ENCODE measurements at regions not wholly inside any gene's neighbourhood (a gene's known extent, or its start where the extent isn't known, plus 50 kb on each side); places are given as distances from the start of the nearest gene placed in this dataset.
"Not testable (repeated sequence)": the region's sequence is repeated elsewhere in the genome, so short reads cannot be mapped to it uniquely, and the experiment has no call there.

- H3K27ac ChIP-seq (ENCODE audit: low read depth, low read length), result no peak overlapping the region
These were observed 185.6 kb upstream of the COX10 start for GRCh38 chr17:13883659-13884058.

GRCh38 chr17:13884347-13884746, 185.0 kb upstream of the COX10 start:
- Histone ChIP-seq H3K27ac (ENCODE audit: low read depth, low read length) (no peak overlapping the region), H3K36me3 (ENCODE audit: control insufficient read depth in 1 of 2, insufficient read depth in 2 of 2, low read length in 2 of 2) (no peaks in the 10 kb centered on the region), H3K4me3 (ENCODE audit: low read depth in 1 of 2, low read length in 2 of 2) (no peak overlapping the region), H3K4me1 (ENCODE audit: control insufficient read depth in 1 of 2, insufficient read depth in 2 of 2, low read length in 2 of 2) (no peaks in the 10 kb centered on the region), H3K27me3 (ENCODE audit: control insufficient read depth in 1 of 2, insufficient read depth in 2 of 2, low read length in 2 of 2) (no peaks in the 10 kb centered on the region), H3K9ac (ENCODE audit: low read depth in 1 of 2, low read length in 2 of 2) (no peak overlapping the region), H3K9me3 (ENCODE audit: control insufficient read depth in 1 of 2, low read length in 2 of 2) (no peaks in the 10 kb centered on the region)

More at GRCh38 chr17:13883659-13884058, 185.6 kb upstream of the COX10 start:
- H3K27me3 ChIP-seq (ENCODE audit: control insufficient read depth in 1 of 2, insufficient read depth in 2 of 2, low read length in 2 of 2), result no peaks in the 10 kb centered on the region
- no peak overlapping the region for H3K9ac ChIP-seq (ENCODE audit: low read depth in 1 of 2, low read length in 2 of 2)
- H3K4me3 ChIP-seq (ENCODE audit: low read depth in 1 of 2, low read length in 2 of 2), result no peak overlapping the region
- no peaks in the 10 kb centered on the region for H3K4me1 ChIP-seq (ENCODE audit: control insufficient read depth in 1 of 2, insufficient read depth in 2 of 2, low read length in 2 of 2)
- H3K9me3 ChIP-seq (ENCODE audit: control insufficient read depth in 1 of 2, low read length in 2 of 2), result no peaks in the 10 kb centered on the region
- no peaks in the 10 kb centered on the region for H3K36me3 ChIP-seq (ENCODE audit: control insufficient read depth in 1 of 2, insufficient read depth in 2 of 2, low read length in 2 of 2)

- no peaks in the 10 kb centered on the region for H3K9me3 ChIP-seq (ENCODE audit: control insufficient read depth in 1 of 2, low read length in 2 of 2)
- H3K9ac ChIP-seq (ENCODE audit: low read depth in 1 of 2, low read length in 2 of 2), result no peak overlapping the region
- no peak overlapping the region for H3K4me3 ChIP-seq (ENCODE audit: low read depth in 1 of 2, low read length in 2 of 2)
- no peaks in the 10 kb centered on the region for H3K27me3 ChIP-seq (ENCODE audit: control insufficient read depth in 1 of 2, insufficient read depth in 2 of 2, low read length in 2 of 2)
- H3K4me1 ChIP-seq (ENCODE audit: control insufficient read depth in 1 of 2, insufficient read depth in 2 of 2, low read length in 2 of 2), result no peaks in the 10 kb centered on the region
- H3K36me3 ChIP-seq (ENCODE audit: control insufficient read depth in 1 of 2, insufficient read depth in 2 of 2, low read length in 2 of 2), result no peaks in the 10 kb centered on the region
- H3K27ac ChIP-seq (ENCODE audit: low read depth, low read length), result no peak overlapping the region
These were observed 183.8 kb upstream of the COX10 start for GRCh38 chr17:13885550-13885949.

GRCh38 chr17:13885953-13886889, 183.1 kb upstream of the COX10 start:
- Histone ChIP-seq H3K9me3 (ENCODE audit: control insufficient read depth in 1 of 2, low read length in 2 of 2) (no peaks in the 10 kb centered on the region), H3K9ac (ENCODE audit: low read depth in 1 of 2, low read length in 2 of 2) (no peak overlapping the region), H3K4me3 (ENCODE audit: low read depth in 1 of 2, low read length in 2 of 2) (no peak overlapping the region), H3K36me3 (ENCODE audit: control insufficient read depth in 1 of 2, insufficient read depth in 2 of 2, low read length in 2 of 2) (no peaks in the 10 kb centered on the region), H3K27ac (ENCODE audit: low read depth, low read length) (no peak overlapping the region), H3K27me3 (ENCODE audit: control insufficient read depth in 1 of 2, insufficient read depth in 2 of 2, low read length in 2 of 2) (no peaks in the 10 kb centered on the region), H3K4me1 (ENCODE audit: control insufficient read depth in 1 of 2, insufficient read depth in 2 of 2, low read length in 2 of 2) (no peaks in the 10 kb centered on the region)

- H3K27ac ChIP-seq (ENCODE audit: low read depth, low read length), result no peak overlapping the region
- no peaks in the 10 kb centered on the region for H3K4me1 ChIP-seq (ENCODE audit: control insufficient read depth in 1 of 2, insufficient read depth in 2 of 2, low read length in 2 of 2)
- no peaks in the 10 kb centered on the region for H3K27me3 ChIP-seq (ENCODE audit: control insufficient read depth in 1 of 2, insufficient read depth in 2 of 2, low read length in 2 of 2)
- no peaks in the 10 kb centered on the region for H3K9me3 ChIP-seq (ENCODE audit: control insufficient read depth in 1 of 2, low read length in 2 of 2)
- no peak overlapping the region for H3K4me3 ChIP-seq (ENCODE audit: low read depth in 1 of 2, low read length in 2 of 2)
- H3K9ac ChIP-seq (ENCODE audit: low read depth in 1 of 2, low read length in 2 of 2), result no peak overlapping the region
- H3K36me3 ChIP-seq (ENCODE audit: control insufficient read depth in 1 of 2, insufficient read depth in 2 of 2, low read length in 2 of 2), result no peaks in the 10 kb centered on the region
These were observed 181.2 kb upstream of the COX10 start for GRCh38 chr17:13888056-13888609.

GRCh38 chr17:13908971-13909370, 160.3 kb upstream of the COX10 start:
- H3K27me3 ChIP-seq (ENCODE audit: control insufficient read depth in 1 of 2, insufficient read depth in 2 of 2, low read length in 2 of 2); H3K9ac ChIP-seq (ENCODE audit: low read depth in 1 of 2, low read length in 2 of 2); H3K36me3 ChIP-seq (ENCODE audit: control insufficient read depth in 1 of 2, insufficient read depth in 2 of 2, low read length in 2 of 2); H3K4me3 ChIP-seq (ENCODE audit: low read depth in 1 of 2, low read length in 2 of 2); H3K27ac ChIP-seq (ENCODE audit: low read depth, low read length); H3K9me3 ChIP-seq (ENCODE audit: control insufficient read depth in 1 of 2, low read length in 2 of 2); H3K4me1 ChIP-seq (ENCODE audit: control insufficient read depth in 1 of 2, insufficient read depth in 2 of 2, low read length in 2 of 2): not testable (repeated sequence)

- H3K9ac ChIP-seq (ENCODE audit: low read depth in 1 of 2, low read length in 2 of 2), result no peak overlapping the region
- no peak overlapping the region for H3K27ac ChIP-seq (ENCODE audit: low read depth, low read length)
- H3K36me3 ChIP-seq (ENCODE audit: control insufficient read depth in 1 of 2, insufficient read depth in 2 of 2, low read length in 2 of 2), result no peaks in the 10 kb centered on the region
- H3K4me1 ChIP-seq (ENCODE audit: control insufficient read depth in 1 of 2, insufficient read depth in 2 of 2, low read length in 2 of 2), result peaks cover 0 to 5% of the 10 kb centered on the region in 2 donors
- no peak overlapping the region for H3K4me3 ChIP-seq (ENCODE audit: low read depth in 1 of 2, low read length in 2 of 2)
- no peaks in the 10 kb centered on the region for H3K27me3 ChIP-seq (ENCODE audit: control insufficient read depth in 1 of 2, insufficient read depth in 2 of 2, low read length in 2 of 2)
- H3K9me3 ChIP-seq (ENCODE audit: control insufficient read depth in 1 of 2, low read length in 2 of 2), result no peaks in the 10 kb centered on the region
These were observed 159.3 kb upstream of the COX10 start for GRCh38 chr17:13909901-13910519.

GRCh38 chr17:13917634-13918033, 151.7 kb upstream of the COX10 start:
- Histone ChIP-seq H3K4me3 (ENCODE audit: low read depth in 1 of 2, low read length in 2 of 2) (no peak overlapping the region), H3K9ac (ENCODE audit: low read depth in 1 of 2, low read length in 2 of 2) (no peak overlapping the region), H3K27ac (ENCODE audit: low read depth, low read length) (no peak overlapping the region), H3K4me1 (ENCODE audit: control insufficient read depth in 1 of 2, insufficient read depth in 2 of 2, low read length in 2 of 2) (no peaks in the 10 kb centered on the region), H3K36me3 (ENCODE audit: control insufficient read depth in 1 of 2, insufficient read depth in 2 of 2, low read length in 2 of 2) (no peaks in the 10 kb centered on the region), H3K9me3 (ENCODE audit: control insufficient read depth in 1 of 2, low read length in 2 of 2) (no peaks in the 10 kb centered on the region), H3K27me3 (ENCODE audit: control insufficient read depth in 1 of 2, insufficient read depth in 2 of 2, low read length in 2 of 2) (no peaks in the 10 kb centered on the region)

GRCh38 chr17:13918247-13918646, 151.1 kb upstream of the COX10 start:
- no peak overlapping the region for H3K4me3 ChIP-seq (ENCODE audit: low read depth in 1 of 2, low read length in 2 of 2)
- no peak overlapping the region for H3K9ac ChIP-seq (ENCODE audit: low read depth in 1 of 2, low read length in 2 of 2)
- H3K27ac ChIP-seq (ENCODE audit: low read depth, low read length), result no peak overlapping the region
- H3K27me3 ChIP-seq (ENCODE audit: control insufficient read depth in 1 of 2, insufficient read depth in 2 of 2, low read length in 2 of 2), result no peaks in the 10 kb centered on the region
- no peaks in the 10 kb centered on the region for H3K4me1 ChIP-seq (ENCODE audit: control insufficient read depth in 1 of 2, insufficient read depth in 2 of 2, low read length in 2 of 2)
- H3K36me3 ChIP-seq (ENCODE audit: control insufficient read depth in 1 of 2, insufficient read depth in 2 of 2, low read length in 2 of 2), result no peaks in the 10 kb centered on the region
- H3K9me3 ChIP-seq (ENCODE audit: control insufficient read depth in 1 of 2, low read length in 2 of 2), result no peaks in the 10 kb centered on the region

- no peak overlapping the region for H3K9ac ChIP-seq (ENCODE audit: low read depth in 1 of 2, low read length in 2 of 2)
- H3K9me3 ChIP-seq (ENCODE audit: control insufficient read depth in 1 of 2, low read length in 2 of 2), result no peaks in the 10 kb centered on the region
- H3K4me1 ChIP-seq (ENCODE audit: control insufficient read depth in 1 of 2, insufficient read depth in 2 of 2, low read length in 2 of 2), result no peaks in the 10 kb centered on the region
- no peak overlapping the region for H3K27ac ChIP-seq (ENCODE audit: low read depth, low read length)
- no peak overlapping the region for H3K4me3 ChIP-seq (ENCODE audit: low read depth in 1 of 2, low read length in 2 of 2)
- no peaks in the 10 kb centered on the region for H3K27me3 ChIP-seq (ENCODE audit: control insufficient read depth in 1 of 2, insufficient read depth in 2 of 2, low read length in 2 of 2)
- no peaks in the 10 kb centered on the region for H3K36me3 ChIP-seq (ENCODE audit: control insufficient read depth in 1 of 2, insufficient read depth in 2 of 2, low read length in 2 of 2)
These were observed 149.5 kb upstream of the COX10 start for GRCh38 chr17:13919818-13920217.

Measured in duodenal mucosa (tissue), 2 donors.